ENCODE measurements at regions not wholly inside any gene's neighbourhood (a gene's known extent, or its start where the extent isn't known, plus 50 kb on each side); places are given as distances from the start of the nearest gene placed in this dataset.

DNA sequence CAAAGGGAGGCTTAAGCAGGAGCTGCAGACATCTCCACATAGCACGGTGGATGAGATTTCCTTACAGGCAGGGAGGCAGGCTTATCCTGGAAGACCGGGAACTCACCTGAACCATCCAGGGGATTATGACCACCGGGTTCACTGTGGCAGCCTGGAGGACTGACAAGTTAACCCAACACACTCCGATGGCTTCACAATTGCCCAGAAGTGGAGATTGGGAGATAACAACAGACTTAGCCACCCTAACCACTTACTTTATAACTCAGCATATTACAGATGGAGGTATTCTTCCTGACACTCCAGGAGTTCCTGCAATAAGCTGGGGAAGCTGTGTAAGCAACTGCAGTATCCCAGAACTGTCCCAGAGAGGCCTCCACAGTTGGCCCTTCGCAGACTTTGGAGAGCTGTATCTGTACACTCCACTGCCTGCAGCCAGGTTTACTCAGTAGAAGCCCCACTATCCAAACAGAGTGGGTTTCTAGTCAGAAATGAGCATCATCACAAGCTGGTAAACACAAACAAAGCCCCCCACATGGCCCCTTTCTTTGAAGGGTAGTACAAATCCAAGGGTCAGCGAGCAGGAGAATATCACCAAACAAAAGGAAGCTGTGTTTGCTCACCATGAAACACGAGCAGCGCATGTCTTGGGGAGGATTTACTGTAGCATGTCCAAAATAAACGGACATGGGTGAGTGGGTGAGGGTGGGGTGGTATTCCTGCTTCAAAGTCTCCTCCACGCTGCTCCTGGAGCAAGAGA lies 462.2 kb downstream of the RASEF start:
- Histone ChIP-seq H3K79me2 (ENCODE audit: insufficient read depth, low read length) (no peaks in the 10 kb centered on the region), H3K4me2 (ENCODE audit: low read length) (no peak overlapping the region), H3K36me3 (ENCODE audit: control insufficient read depth in 1 of 2, insufficient read depth in 2 of 2, low read length in 2 of 2) (no peaks in the 10 kb centered on the region), H3K9me2 (ENCODE audit: insufficient read depth) (no peaks in the 10 kb centered on the region), H3K27ac (ENCODE audit: low read depth, low read length) (no peak overlapping the region), H3K4me3 (replicated peaks in 1 of 2; ENCODE audit: low read depth in 1 of 2, low read length in 2 of 2) (no peak overlapping the region), H3K4me1 (ENCODE audit: control insufficient read depth in 1 of 2, insufficient read depth in 2 of 2, low read length in 2 of 2) (no peaks in the 10 kb centered on the region), H3K9ac (ENCODE audit: low read length) (no peak overlapping the region), H2AFZ (ENCODE audit: low read depth, low read length, poor library complexity, severe bottlenecking) (no peak overlapping the region), H3K9me3 (ENCODE audit: control insufficient read depth in 1 of 2, insufficient read depth in 1 of 2, low read depth in 1 of 2, low read length in 2 of 2) (peaks cover 0 to 5% of the 10 kb centered on the region in 2 experiments; a peak in 2 of 4 replicates), H3K27me3 (ENCODE audit: insufficient read depth, low read length) (no peaks in the 10 kb centered on the region), H4K20me1 (ENCODE audit: insufficient read depth) (no peaks in the 10 kb centered on the region)
- DNase-seq (ENCODE audit: low read depth, low spot score) = no peak
- no TSS peak for BruUV-seq (replicated peaks)
- CTCF ChIA-PET = no interaction called here
- TF ChIP-seq, protein P1, sequence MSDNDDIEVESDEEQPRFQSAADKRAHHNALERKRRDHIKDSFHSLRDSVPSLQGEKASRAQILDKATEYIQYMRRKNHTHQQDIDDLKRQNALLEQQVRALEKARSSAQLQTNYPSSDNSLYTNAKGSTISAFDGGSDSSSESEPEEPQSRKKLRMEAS (IDR thresholded peaks at IDR 0.05) = no peak
- TF ChIP-seq ZNF274 (IDR thresholded peaks at IDR 0.05; ENCODE audit: low read depth, low read length) = no peak
- TF ChIP-seq SP1 (IDR thresholded peaks at IDR 0.05; ENCODE audit: low read depth) = no peak
- no peak for TF ChIP-seq EZH2 (IDR thresholded peaks at IDR 0.05)
- no peak for TF ChIP-seq EZH2phosphoT487 (IDR thresholded peaks at IDR 0.05; ENCODE audit: borderline replicate concordance)
- TF ChIP-seq, protein P2, sequence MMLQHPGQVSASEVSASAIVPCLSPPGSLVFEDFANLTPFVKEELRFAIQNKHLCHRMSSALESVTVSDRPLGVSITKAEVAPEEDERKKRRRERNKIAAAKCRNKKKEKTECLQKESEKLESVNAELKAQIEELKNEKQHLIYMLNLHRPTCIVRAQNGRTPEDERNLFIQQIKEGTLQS (IDR thresholded peaks at IDR 0.05) = no peak
- no peak for TF ChIP-seq EGR1 (IDR thresholded peaks at IDR 0.05; ENCODE audit: low read depth)
- TF ChIP-seq, protein P3, sequence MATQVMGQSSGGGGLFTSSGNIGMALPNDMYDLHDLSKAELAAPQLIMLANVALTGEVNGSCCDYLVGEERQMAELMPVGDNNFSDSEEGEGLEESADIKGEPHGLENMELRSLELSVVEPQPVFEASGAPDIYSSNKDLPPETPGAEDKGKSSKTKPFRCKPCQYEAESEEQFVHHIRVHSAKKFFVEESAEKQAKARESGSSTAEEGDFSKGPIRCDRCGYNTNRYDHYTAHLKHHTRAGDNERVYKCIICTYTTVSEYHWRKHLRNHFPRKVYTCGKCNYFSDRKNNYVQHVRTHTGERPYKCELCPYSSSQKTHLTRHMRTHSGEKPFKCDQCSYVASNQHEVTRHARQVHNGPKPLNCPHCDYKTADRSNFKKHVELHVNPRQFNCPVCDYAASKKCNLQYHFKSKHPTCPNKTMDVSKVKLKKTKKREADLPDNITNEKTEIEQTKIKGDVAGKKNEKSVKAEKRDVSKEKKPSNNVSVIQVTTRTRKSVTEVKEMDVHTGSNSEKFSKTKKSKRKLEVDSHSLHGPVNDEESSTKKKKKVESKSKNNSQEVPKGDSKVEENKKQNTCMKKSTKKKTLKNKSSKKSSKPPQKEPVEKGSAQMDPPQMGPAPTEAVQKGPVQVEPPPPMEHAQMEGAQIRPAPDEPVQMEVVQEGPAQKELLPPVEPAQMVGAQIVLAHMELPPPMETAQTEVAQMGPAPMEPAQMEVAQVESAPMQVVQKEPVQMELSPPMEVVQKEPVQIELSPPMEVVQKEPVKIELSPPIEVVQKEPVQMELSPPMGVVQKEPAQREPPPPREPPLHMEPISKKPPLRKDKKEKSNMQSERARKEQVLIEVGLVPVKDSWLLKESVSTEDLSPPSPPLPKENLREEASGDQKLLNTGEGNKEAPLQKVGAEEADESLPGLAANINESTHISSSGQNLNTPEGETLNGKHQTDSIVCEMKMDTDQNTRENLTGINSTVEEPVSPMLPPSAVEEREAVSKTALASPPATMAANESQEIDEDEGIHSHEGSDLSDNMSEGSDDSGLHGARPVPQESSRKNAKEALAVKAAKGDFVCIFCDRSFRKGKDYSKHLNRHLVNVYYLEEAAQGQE (IDR thresholded peaks at IDR 0.05; ENCODE audit: low read depth) = no peak
- TF ChIP-seq CBX3 (IDR thresholded peaks at IDR 0.05; ENCODE audit: low read depth) = no peak
- TF ChIP-seq RAD21 (IDR thresholded peaks at IDR 0.05; ENCODE audit: low read depth) = no peak
- intact Hi-C loops (cut with micrococcal nuclease) = no loop called here
- RAD21 ChIA-PET (ENCODE audit: low non-redundant PET in 1 of 2, low total read pairs in 2 of 2, uncharacterized antibody in 2 of 2, unreplicated experiment in 2 of 2) = no interaction called here
- POLR2A ChIA-PET = no interaction called here
- ATAC-seq = no peak
